ENCODE measurements at regions not wholly inside any gene's neighbourhood (a gene's known extent, or its start where the extent isn't known, plus 50 kb on each side); places are given as distances from the start of the nearest gene placed in this dataset.

DNA sequence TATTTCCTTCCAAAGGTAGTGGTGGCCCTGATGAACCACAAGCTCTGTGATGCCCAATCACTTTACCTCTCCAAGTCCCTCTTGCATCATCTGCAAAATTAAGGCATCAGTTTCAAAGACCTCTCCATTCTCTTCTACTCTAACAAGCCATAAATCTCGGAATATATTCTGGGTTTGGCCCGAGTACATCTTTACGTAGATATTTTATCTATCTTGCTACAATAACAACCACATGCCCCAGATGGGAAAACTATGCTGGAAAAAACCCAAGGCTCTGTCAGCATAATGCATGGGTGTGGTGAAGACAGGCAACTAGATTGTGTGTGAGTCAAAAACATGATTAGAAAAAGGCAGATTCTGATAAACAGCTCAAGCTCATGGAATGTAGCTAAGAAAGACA, 228.2 kb upstream of the BLID start:
- TF ChIP-seq, protein P1, sequence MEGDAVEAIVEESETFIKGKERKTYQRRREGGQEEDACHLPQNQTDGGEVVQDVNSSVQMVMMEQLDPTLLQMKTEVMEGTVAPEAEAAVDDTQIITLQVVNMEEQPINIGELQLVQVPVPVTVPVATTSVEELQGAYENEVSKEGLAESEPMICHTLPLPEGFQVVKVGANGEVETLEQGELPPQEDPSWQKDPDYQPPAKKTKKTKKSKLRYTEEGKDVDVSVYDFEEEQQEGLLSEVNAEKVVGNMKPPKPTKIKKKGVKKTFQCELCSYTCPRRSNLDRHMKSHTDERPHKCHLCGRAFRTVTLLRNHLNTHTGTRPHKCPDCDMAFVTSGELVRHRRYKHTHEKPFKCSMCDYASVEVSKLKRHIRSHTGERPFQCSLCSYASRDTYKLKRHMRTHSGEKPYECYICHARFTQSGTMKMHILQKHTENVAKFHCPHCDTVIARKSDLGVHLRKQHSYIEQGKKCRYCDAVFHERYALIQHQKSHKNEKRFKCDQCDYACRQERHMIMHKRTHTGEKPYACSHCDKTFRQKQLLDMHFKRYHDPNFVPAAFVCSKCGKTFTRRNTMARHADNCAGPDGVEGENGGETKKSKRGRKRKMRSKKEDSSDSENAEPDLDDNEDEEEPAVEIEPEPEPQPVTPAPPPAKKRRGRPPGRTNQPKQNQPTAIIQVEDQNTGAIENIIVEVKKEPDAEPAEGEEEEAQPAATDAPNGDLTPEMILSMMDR (IDR thresholded peaks at IDR 0.05), result no peak
- TF ChIP-seq POLR2A (IDR thresholded peaks at IDR 0.05) (no peak), EP300 (IDR thresholded peaks at IDR 0.05) (no peak), POLR2AphosphoS5 (IDR thresholded peaks at IDR 0.05) (no peak)
